ENCODE measurements at regions not wholly inside any gene's neighbourhood (a gene's known extent, or its start where the extent isn't known, plus 50 kb on each side); places are given as distances from the start of the nearest gene placed in this dataset.

GRCh38 chr4:71189471-71189870, 149.3 kb upstream of the SLC4A4 start (continued):
- TF ChIP-seq SKIL (IDR thresholded peaks at IDR 0.05; ENCODE audit: low read depth, poor library complexity, severe bottlenecking) (no peak), KAT2A (conservative IDR thresholded peaks at IDR 0.05; ENCODE audit: control insufficient read depth, low read depth, low read length) (no peak), EED (IDR thresholded peaks at IDR 0.05; ENCODE audit: low read depth) (no peak), PBX3 (IDR thresholded peaks at IDR 0.05; ENCODE audit: insufficient replicate concordance, low read depth, low read length) (no peak)

DNA sequence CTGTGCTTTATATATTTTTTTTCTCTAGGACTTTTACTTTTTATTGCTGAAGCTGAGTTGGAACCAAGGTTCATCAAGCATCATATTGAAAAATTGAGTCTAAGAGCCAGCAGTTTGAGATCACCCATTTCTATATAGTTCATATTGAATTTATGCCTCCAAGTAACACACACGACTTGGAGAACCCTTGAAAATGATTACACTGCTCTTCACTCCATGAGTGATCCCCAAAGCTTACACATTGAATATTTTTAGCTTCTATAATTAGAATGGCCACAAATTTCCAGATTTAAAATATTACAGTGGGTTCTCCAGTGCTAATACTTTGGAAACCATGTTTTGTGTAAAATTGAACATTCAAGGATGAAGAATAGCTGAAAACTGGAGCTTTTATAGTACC, 144.4 kb upstream of the SLC4A4 start:
- H3K27me3 ChIP-seq (replicated peaks in 1 of 2; ENCODE audit: control insufficient read depth in 2 of 2, insufficient read depth in 2 of 2, low read length in 1 of 2) = no peaks in the 10 kb centered on the region
- ChIA-PET CTCF (interaction anchor here (1.1 to 1.6 kb wide), 4 partner anchors 9 to 36 kb away, joined by 3 to 5 read pairs (median 4); no protein-coding TSS in a partner anchor), RAD21 (ENCODE audit: unreplicated experiment) (no interaction called here), POLR2A (no interaction called here), SMC1A (ENCODE audit: uncharacterized antibody, unreplicated experiment) (interaction anchor here (0.8 kb wide), 1 partner anchor 10 kb away, joined by 3 read pairs; no protein-coding TSS in a partner anchor)
- no peaks in the 10 kb centered on the region for H3K79me2 ChIP-seq (ENCODE audit: control insufficient read depth, insufficient read depth, low read length)
- WGBS (ENCODE audit: insufficient coverage, insufficient replicate concordance, low lambda C conversion rate, missing lambda C conversion rate) = 0% methylated on average over 1 of the region's 1 CpG
- no peaks in the 10 kb centered on the region for H3K4me1 ChIP-seq (ENCODE audit: control insufficient read depth, insufficient read depth, low read length)
- DNase-seq (ENCODE audit: low read depth, low spot score) (no peak), ATAC-seq (no peak), FAIRE-seq (no peak)
- H3K4me3 ChIP-seq = no peak overlapping the region
- H3K4me2 ChIP-seq (ENCODE audit: control insufficient read depth, insufficient read depth) = no peak overlapping the region
- intact Hi-C loops (cut with micrococcal nuclease; ENCODE audit: unreplicated experiment) = no loop called here
- H2AFZ ChIP-seq (ENCODE audit: control insufficient read depth, low read depth, low read length) = no peak overlapping the region
- no peaks in the 10 kb centered on the region for H3K9me3 ChIP-seq (replicated peaks; ENCODE audit: control insufficient read depth, insufficient read depth, low read length)
- TF ChIP-seq JUNB (IDR thresholded peaks at IDR 0.05) (no peak), SMC3 (IDR thresholded peaks at IDR 0.05; ENCODE audit: borderline replicate concordance, low read length) (no peak), POU2F2 (IDR thresholded peaks at IDR 0.05; ENCODE audit: borderline replicate concordance, low read depth, low read length) (no peak), MLLT1 (IDR thresholded peaks at IDR 0.05) (no peak), ZNF24 (IDR thresholded peaks at IDR 0.05) (no peak), MXI1 (IDR thresholded peaks at IDR 0.05; ENCODE audit: low read depth, low read length) (no peak), GABPA (IDR thresholded peaks at IDR 0.05; ENCODE audit: low read depth) (no peak), TCF3 (IDR thresholded peaks at IDR 0.05; ENCODE audit: borderline replicate concordance, insufficient read depth, low read depth, low read length) (no peak), ATF3 (IDR thresholded peaks at IDR 0.05; ENCODE audit: borderline replicate concordance, extremely low read depth, low read depth, low read length) (no peak), HCFC1 (IDR thresholded peaks at IDR 0.05; ENCODE audit: low read length) (no peak), HDAC6 (IDR thresholded peaks at IDR 0.05; ENCODE audit: unreplicated experiment) (no peak), MTA2 (IDR thresholded peaks at IDR 0.05; ENCODE audit: low read depth) (no peak)
- TF ChIP-seq, protein P1, sequence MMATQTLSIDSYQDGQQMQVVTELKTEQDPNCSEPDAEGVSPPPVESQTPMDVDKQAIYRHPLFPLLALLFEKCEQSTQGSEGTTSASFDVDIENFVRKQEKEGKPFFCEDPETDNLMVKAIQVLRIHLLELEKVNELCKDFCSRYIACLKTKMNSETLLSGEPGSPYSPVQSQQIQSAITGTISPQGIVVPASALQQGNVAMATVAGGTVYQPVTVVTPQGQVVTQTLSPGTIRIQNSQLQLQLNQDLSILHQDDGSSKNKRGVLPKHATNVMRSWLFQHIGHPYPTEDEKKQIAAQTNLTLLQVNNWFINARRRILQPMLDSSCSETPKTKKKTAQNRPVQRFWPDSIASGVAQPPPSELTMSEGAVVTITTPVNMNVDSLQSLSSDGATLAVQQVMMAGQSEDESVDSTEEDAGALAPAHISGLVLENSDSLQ (IDR thresholded peaks at IDR 0.05) = no peak
- no peaks in the 10 kb centered on the region for H3K36me3 ChIP-seq (ENCODE audit: control insufficient read depth in 2 of 2, insufficient read depth in 2 of 2, low read length in 1 of 2)
- H4K20me1 ChIP-seq (ENCODE audit: control insufficient read depth, insufficient read depth) = no peaks in the 10 kb centered on the region
- no TSS peak for BruUV-seq (replicated peaks)
- no peak overlapping the region for H3K27ac ChIP-seq (ENCODE audit: control insufficient read depth, insufficient read depth)
- in situ Hi-C loops (cut with MboI) = no loop called here
- H3K9ac ChIP-seq (ENCODE audit: control insufficient read depth, insufficient read depth, low read length) = no peak overlapping the region
